Neural cell (in vitro differentiated cells): ENCODE measurements at regions not wholly inside any gene's neighbourhood (a gene's known extent, or its start where the extent isn't known, plus 50 kb on each side); places are given as distances from the start of the nearest gene placed in this dataset.

ENCODE experiments used
- H2AFZ ChIP-seq: fragments of 200-600, 300-800 bp; sonication (generic), shearing (Covaris generic); 2 replicates; pipeline ENCODE4 v1.6.0; 2014; ENCODE audit warnings: low read depth, mild to moderate bottlenecking, antibody characterized with exemption, low read length, moderate library complexity
- H3F3A ChIP-seq: fragments of 200-600 bp; shearing (Covaris generic); 2 replicates; pipeline ENCODE4 v1.6.1; 2016; ENCODE audit warnings: mild to moderate bottlenecking, moderate library complexity, mixed read lengths, antibody characterized with exemption, low read length; ENCODE audit not compliant: insufficient read depth, poor library complexity, severe bottlenecking
- H3K27ac ChIP-seq: fragments of 200-600, 300-800 bp; sonication (generic), shearing (Covaris generic); 2 replicates; pipeline ENCODE4 v1.5.1; 2014; ENCODE audit warnings: mild to moderate bottlenecking, low read length, moderate library complexity
- H3K27me3 ChIP-seq: fragments of 300-800, 200-600 bp; sonication (generic), shearing (Covaris generic); 2 replicates; pipeline ENCODE4 v1.6.0; 2014; ENCODE audit warnings: mild to moderate bottlenecking, low read depth, low read length, moderate library complexity; ENCODE audit not compliant: insufficient read depth
- H3K36me3 ChIP-seq: fragments of 300-800, 200-600 bp; sonication (generic), shearing (Covaris generic); 2 replicates; pipeline ENCODE4 v1.5.1; 2014; ENCODE audit warnings: mild to moderate bottlenecking, antibody characterized with exemption, low read length, moderate library complexity; ENCODE audit not compliant: insufficient read depth
- H3K4me2 ChIP-seq: fragments of 300-800, 200-600 bp; sonication (generic), shearing (Covaris generic); 2 replicates; pipeline ENCODE4 v1.6.0; 2014; ENCODE audit warnings: mild to moderate bottlenecking, low read length
- H3K4me3 ChIP-seq: fragments of 300-800, 200-600 bp; sonication (generic), shearing (Covaris generic); 2 replicates; pipeline ENCODE4 v1.5.1; 2014; ENCODE audit warnings: mild to moderate bottlenecking, low read length, moderate library complexity
- H3K79me2 ChIP-seq: fragments of 200-600 bp; shearing (Covaris generic); replicated peaks from 2 replicates; pipeline ENCODE4 v1.6.0; 2014; ENCODE audit warnings: mild to moderate bottlenecking, low read length, moderate library complexity; ENCODE audit not compliant: insufficient read depth
- H3K9ac ChIP-seq: fragments of 300-800, 200-600 bp; sonication (generic), shearing (Covaris generic); 2 replicates; pipeline ENCODE4 v1.6.1; 2016; ENCODE audit warnings: mild to moderate bottlenecking, low read length, mixed read lengths
- H3K9me2 ChIP-seq: fragments of 200-600 bp; shearing (Covaris generic); 2 replicates; pipeline ENCODE4 v1.6.1; 2016; ENCODE audit warnings: mild to moderate bottlenecking, low read length, mixed read lengths; ENCODE audit not compliant: insufficient read depth
- H3K9me3 ChIP-seq: fragments of 200-600, 300-800 bp; sonication (generic), shearing (Covaris generic); 2 replicates; pipeline ENCODE4 v1.6.1; 2016; ENCODE audit warnings: mild to moderate bottlenecking, mixed run types, low read length, moderate library complexity, mixed read lengths
- H4K20me1 ChIP-seq: fragments of 200-600 bp; shearing (Covaris generic); 2 replicates; pipeline ENCODE4 v1.6.1; 2016; ENCODE audit warnings: mild to moderate bottlenecking, mixed run types; ENCODE audit not compliant: insufficient read depth
- CTCF ChIP-seq: fragments of 450-650 bp; IDR thresholded peaks from 2 replicates; pipeline ENCODE4 v1.5.1; 2014; ENCODE audit warnings: antibody characterized with exemption, mild to moderate bottlenecking, moderate library complexity; ENCODE audit not compliant: poor library complexity, severe bottlenecking
- EP300 ChIP-seq: fragments of 450-650 bp; conservative IDR thresholded peaks from 2 replicates; pipeline ENCODE4 v1.6.1; 2014; ENCODE audit warnings: antibody characterized with exemption, mild to moderate bottlenecking, moderate library complexity; ENCODE audit not compliant: poor library complexity, severe bottlenecking
- EZH2 ChIP-seq: fragments of 200-600, 300-800 bp; shearing (Covaris generic), sonication (generic); IDR thresholded peaks from 2 replicates; pipeline ENCODE4 v1.6.1; 2014; ENCODE audit warnings: antibody characterized with exemption, low read length, borderline replicate concordance, mild to moderate bottlenecking; ENCODE audit not compliant: insufficient read depth, poor library complexity, severe bottlenecking
- MXI1 ChIP-seq: fragments of 450-650 bp; conservative IDR thresholded peaks from 2 replicates; pipeline ENCODE4 v1.6.1; 2014; ENCODE audit warnings: antibody characterized with exemption, mild to moderate bottlenecking; ENCODE audit not compliant: poor library complexity, severe bottlenecking
- POLR2AphosphoS5 ChIP-seq: IDR thresholded peaks from 2 replicates; pipeline ENCODE4 v1.6.1; 2012
- RAD21 ChIP-seq: fragments of 450-650 bp; conservative IDR thresholded peaks from 2 replicates; pipeline ENCODE4 v1.6.1; 2014; ENCODE audit warnings: antibody characterized with exemption, mild to moderate bottlenecking, moderate library complexity
- SMC3 ChIP-seq: fragments of 450-650 bp; conservative IDR thresholded peaks from 2 replicates; pipeline ENCODE4 v1.6.1; 2014; ENCODE audit warnings: antibody characterized with exemption, mild to moderate bottlenecking, moderate library complexity; ENCODE audit not compliant: poor library complexity
- TAF1 ChIP-seq: IDR thresholded peaks from 2 replicates; pipeline ENCODE4 v1.6.1; 2012; ENCODE audit warnings: low read depth
- TF ChIP-seq, protein P1 (sequence below): IDR thresholded peaks from 2 replicates; pipeline ENCODE4 v1.6.1; 2012; ENCODE audit warnings: borderline replicate concordance

- no peak overlapping the region for H3K4me2 ChIP-seq
- H3K4me3 ChIP-seq = no peak overlapping the region
- H3K9me2 ChIP-seq = no peaks in the 10 kb centered on the region
- H3K27ac ChIP-seq = no peak overlapping the region
- H3K79me2 ChIP-seq = no peaks in the 10 kb centered on the region
- no peaks in the 10 kb centered on the region for H3K9me3 ChIP-seq
- TF ChIP-seq RAD21 (no peak), EP300 (no peak)
- no peaks in the 10 kb centered on the region for H3F3A ChIP-seq
- H4K20me1 ChIP-seq = no peaks in the 10 kb centered on the region
- no peaks in the 10 kb centered on the region for H3K36me3 ChIP-seq
- H3K27me3 ChIP-seq = no peaks in the 10 kb centered on the region
- no peak overlapping the region for H2AFZ ChIP-seq
- H3K9ac ChIP-seq = no peak overlapping the region
These were observed 66.8 kb upstream of the CD93 start for GRCh38 chr20:23152902-23153301.

GRCh38 chr20:23152308-23152892, 66.3 kb upstream of the CD93 start:
- Histone ChIP-seq H3K27me3 (no peaks in the 10 kb centered on the region), H2AFZ (no peak overlapping the region), H3K79me2 (no peaks in the 10 kb centered on the region), H3K36me3 (no peaks in the 10 kb centered on the region), H3K9me3 (no peaks in the 10 kb centered on the region), H3K9ac (no peak overlapping the region), H3K9me2 (no peaks in the 10 kb centered on the region), H3F3A (no peaks in the 10 kb centered on the region), H3K27ac (no peak overlapping the region), H4K20me1 (no peaks in the 10 kb centered on the region), H3K4me2 (no peak overlapping the region), H3K4me3 (no peak overlapping the region)
- TF ChIP-seq RAD21 (no peak), EZH2 (no peak), MXI1 (no peak), POLR2AphosphoS5 (no peak), SMC3 (no peak), CTCF (no peak)
- TF ChIP-seq, protein P1, sequence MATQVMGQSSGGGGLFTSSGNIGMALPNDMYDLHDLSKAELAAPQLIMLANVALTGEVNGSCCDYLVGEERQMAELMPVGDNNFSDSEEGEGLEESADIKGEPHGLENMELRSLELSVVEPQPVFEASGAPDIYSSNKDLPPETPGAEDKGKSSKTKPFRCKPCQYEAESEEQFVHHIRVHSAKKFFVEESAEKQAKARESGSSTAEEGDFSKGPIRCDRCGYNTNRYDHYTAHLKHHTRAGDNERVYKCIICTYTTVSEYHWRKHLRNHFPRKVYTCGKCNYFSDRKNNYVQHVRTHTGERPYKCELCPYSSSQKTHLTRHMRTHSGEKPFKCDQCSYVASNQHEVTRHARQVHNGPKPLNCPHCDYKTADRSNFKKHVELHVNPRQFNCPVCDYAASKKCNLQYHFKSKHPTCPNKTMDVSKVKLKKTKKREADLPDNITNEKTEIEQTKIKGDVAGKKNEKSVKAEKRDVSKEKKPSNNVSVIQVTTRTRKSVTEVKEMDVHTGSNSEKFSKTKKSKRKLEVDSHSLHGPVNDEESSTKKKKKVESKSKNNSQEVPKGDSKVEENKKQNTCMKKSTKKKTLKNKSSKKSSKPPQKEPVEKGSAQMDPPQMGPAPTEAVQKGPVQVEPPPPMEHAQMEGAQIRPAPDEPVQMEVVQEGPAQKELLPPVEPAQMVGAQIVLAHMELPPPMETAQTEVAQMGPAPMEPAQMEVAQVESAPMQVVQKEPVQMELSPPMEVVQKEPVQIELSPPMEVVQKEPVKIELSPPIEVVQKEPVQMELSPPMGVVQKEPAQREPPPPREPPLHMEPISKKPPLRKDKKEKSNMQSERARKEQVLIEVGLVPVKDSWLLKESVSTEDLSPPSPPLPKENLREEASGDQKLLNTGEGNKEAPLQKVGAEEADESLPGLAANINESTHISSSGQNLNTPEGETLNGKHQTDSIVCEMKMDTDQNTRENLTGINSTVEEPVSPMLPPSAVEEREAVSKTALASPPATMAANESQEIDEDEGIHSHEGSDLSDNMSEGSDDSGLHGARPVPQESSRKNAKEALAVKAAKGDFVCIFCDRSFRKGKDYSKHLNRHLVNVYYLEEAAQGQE = no peak

- Histone ChIP-seq H3K27ac (no peak overlapping the region), H4K20me1 (no peaks in the 10 kb centered on the region), H3K27me3 (no peaks in the 10 kb centered on the region), H3K4me3 (no peak overlapping the region), H2AFZ (no peak overlapping the region), H3K9me2 (no peaks in the 10 kb centered on the region), H3K36me3 (no peaks in the 10 kb centered on the region), H3K4me2 (no peak overlapping the region), H3K79me2 (no peaks in the 10 kb centered on the region), H3K9ac (no peak overlapping the region), H3F3A (no peaks in the 10 kb centered on the region), H3K9me3 (no peaks in the 10 kb centered on the region)
- TF ChIP-seq, protein P1 = no peak
- no peak for TF ChIP-seq EZH2
- TF ChIP-seq RAD21 = no peak
- no peak for TF ChIP-seq MXI1
- no peak for TF ChIP-seq SMC3
- TF ChIP-seq EP300 = no peak
- TF ChIP-seq POLR2AphosphoS5 = no peak
- no peak for TF ChIP-seq TAF1
- TF ChIP-seq CTCF = no peak
These were observed 65.8 kb upstream of the CD93 start for GRCh38 chr20:23151885-23152284.
